ENCODE measurements at regions not wholly inside any gene's neighbourhood (a gene's known extent, or its start where the extent isn't known, plus 50 kb on each side); places are given as distances from the start of the nearest gene placed in this dataset.
A peak's percentile ranks its signal among the peaks of the same experiment; 100 is the strongest.
"Not testable (repeated sequence)": the region's sequence is repeated elsewhere in the genome, so short reads cannot be mapped to it uniquely, and the experiment has no call there.

- WGBS = 84% methylated on average over 6 of the region's 6 CpGs
These were observed 110.0 kb upstream of the PRDX6 start for GRCh38 chr1:173367136-173367535.

GRCh38 chr1:173370586-173370985 lies 106.5 kb upstream of the PRDX6 start:
- H3K36me3 ChIP-seq; H3K4me1 ChIP-seq; H3K4me3 ChIP-seq; H3K27ac ChIP-seq (replicated peaks in 1 of 4); H3K27me3 ChIP-seq; intact Hi-C loops (cut with DNase I); H3K9me3 ChIP-seq: not testable (repeated sequence)
- 50% methylated on average over 2 of the region's 3 CpGs for WGBS
- peak; percentile 57 for DNase-seq (ENCODE audit: extremely low spot score)

More at GRCh38 chr1:173367136-173367535, 110.0 kb upstream of the PRDX6 start:
- Histone ChIP-seq H3K4me1 (no peaks in the 10 kb centered on the region), H3K9me3 (peaks cover 0 to 5% (median 0%) of the 10 kb centered on the region in 4 donors), H3K27me3 (no peaks in the 10 kb centered on the region), H3K4me3 (no peak overlapping the region), H3K27ac (replicated peaks in 1 of 4) (no peak overlapping the region), H3K36me3 (no peaks in the 10 kb centered on the region)
- intact Hi-C loops (cut with DNase I) = no loop called here
- TF ChIP-seq EP300 (IDR thresholded peaks at IDR 0.05) = no peak
- TF ChIP-seq POLR2A (IDR thresholded peaks at IDR 0.05; ENCODE audit: low read depth) = no peak
- TF ChIP-seq POLR2AphosphoS5 (IDR thresholded peaks at IDR 0.05) = no peak
- TF ChIP-seq CTCF (IDR thresholded peaks at IDR 0.05) = no peak
- DNase-seq (ENCODE audit: extremely low spot score) = peak; percentile 8

GRCh38 chr1:173376065-173376464 lies 101.1 kb upstream of the PRDX6 start:
- intact Hi-C loops (cut with DNase I); DNase-seq (ENCODE audit: extremely low spot score); H3K4me1 ChIP-seq; H3K27ac ChIP-seq (replicated peaks in 1 of 4); H3K9me3 ChIP-seq; H3K36me3 ChIP-seq; H3K4me3 ChIP-seq; H3K27me3 ChIP-seq: not testable (repeated sequence)
- 93% methylated on average over 1 of the region's 1 CpG for WGBS

GRCh38 chr1:173377266-173377665 lies 99.9 kb upstream of the PRDX6 start:
- Histone ChIP-seq H3K27ac (replicated peaks in 1 of 4) (no peak overlapping the region), H3K27me3 (no peaks in the 10 kb centered on the region), H3K4me1 (no peaks in the 10 kb centered on the region), H3K4me3 (no peak overlapping the region), H3K36me3 (no peaks in the 10 kb centered on the region), H3K9me3 (peaks cover 0 to 7% (median 2%) of the 10 kb centered on the region in 4 donors)
- WGBS = 86% methylated on average over 13 of the region's 13 CpGs
- TF ChIP-seq CTCF (IDR thresholded peaks at IDR 0.05) (no peak), EP300 (IDR thresholded peaks at IDR 0.05) (no peak), POLR2A (IDR thresholded peaks at IDR 0.05; ENCODE audit: low read depth) (no peak), POLR2AphosphoS5 (IDR thresholded peaks at IDR 0.05) (no peak)
- peak; percentile 62 for DNase-seq (ENCODE audit: extremely low spot score)
- intact Hi-C loops (cut with DNase I) = no loop called here

GRCh38 chr1:173383351-173383750 lies 93.8 kb upstream of the PRDX6 start:
- Histone ChIP-seq H3K27ac (replicated peaks in 1 of 4) (no peak overlapping the region), H3K4me1 (no peaks in the 10 kb centered on the region), H3K4me3 (no peak overlapping the region), H3K36me3 (peaks cover 0 to 4% (median 0%) of the 10 kb centered on the region in 4 donors), H3K9me3 (no peaks in the 10 kb centered on the region), H3K27me3 (no peaks in the 10 kb centered on the region)
- intact Hi-C loops (cut with DNase I) = no loop called here
- no peak for DNase-seq (ENCODE audit: extremely low spot score)
- TF ChIP-seq EP300 (IDR thresholded peaks at IDR 0.05) = no peak
- TF ChIP-seq POLR2A (IDR thresholded peaks at IDR 0.05; ENCODE audit: low read depth) = no peak
- no peak for TF ChIP-seq CTCF (IDR thresholded peaks at IDR 0.05)
- no peak for TF ChIP-seq POLR2AphosphoS5 (IDR thresholded peaks at IDR 0.05)
- 92% methylated on average over 1 of the region's 1 CpG for WGBS

GRCh38 chr1:173388352-173388751 lies 88.8 kb upstream of the PRDX6 start:
- Histone ChIP-seq H3K27ac (replicated peaks in 1 of 4) (no peak overlapping the region), H3K36me3 (peaks cover 0 to 5% (median 0%) of the 10 kb centered on the region in 4 donors), H3K4me1 (peaks cover 4 to 10% (median 6%) of the 10 kb centered on the region in 4 donors), H3K27me3 (no peaks in the 10 kb centered on the region), H3K9me3 (no peaks in the 10 kb centered on the region), H3K4me3 (no peak overlapping the region)
- no peak for TF ChIP-seq CTCF (IDR thresholded peaks at IDR 0.05)
- no peak for TF ChIP-seq POLR2AphosphoS5 (IDR thresholded peaks at IDR 0.05)
- TF ChIP-seq EP300 (IDR thresholded peaks at IDR 0.05) = no peak
- no peak for TF ChIP-seq POLR2A (IDR thresholded peaks at IDR 0.05; ENCODE audit: low read depth)
- intact Hi-C loops (cut with DNase I) = no loop called here
- peak; percentile 55 for DNase-seq (ENCODE audit: extremely low spot score)
- 88% methylated on average over 1 of the region's 1 CpG for WGBS
